ENCODE measurements at regions not wholly inside any gene's neighbourhood (a gene's known extent, or its start where the extent isn't known, plus 50 kb on each side); places are given as distances from the start of the nearest gene placed in this dataset.

DNA sequence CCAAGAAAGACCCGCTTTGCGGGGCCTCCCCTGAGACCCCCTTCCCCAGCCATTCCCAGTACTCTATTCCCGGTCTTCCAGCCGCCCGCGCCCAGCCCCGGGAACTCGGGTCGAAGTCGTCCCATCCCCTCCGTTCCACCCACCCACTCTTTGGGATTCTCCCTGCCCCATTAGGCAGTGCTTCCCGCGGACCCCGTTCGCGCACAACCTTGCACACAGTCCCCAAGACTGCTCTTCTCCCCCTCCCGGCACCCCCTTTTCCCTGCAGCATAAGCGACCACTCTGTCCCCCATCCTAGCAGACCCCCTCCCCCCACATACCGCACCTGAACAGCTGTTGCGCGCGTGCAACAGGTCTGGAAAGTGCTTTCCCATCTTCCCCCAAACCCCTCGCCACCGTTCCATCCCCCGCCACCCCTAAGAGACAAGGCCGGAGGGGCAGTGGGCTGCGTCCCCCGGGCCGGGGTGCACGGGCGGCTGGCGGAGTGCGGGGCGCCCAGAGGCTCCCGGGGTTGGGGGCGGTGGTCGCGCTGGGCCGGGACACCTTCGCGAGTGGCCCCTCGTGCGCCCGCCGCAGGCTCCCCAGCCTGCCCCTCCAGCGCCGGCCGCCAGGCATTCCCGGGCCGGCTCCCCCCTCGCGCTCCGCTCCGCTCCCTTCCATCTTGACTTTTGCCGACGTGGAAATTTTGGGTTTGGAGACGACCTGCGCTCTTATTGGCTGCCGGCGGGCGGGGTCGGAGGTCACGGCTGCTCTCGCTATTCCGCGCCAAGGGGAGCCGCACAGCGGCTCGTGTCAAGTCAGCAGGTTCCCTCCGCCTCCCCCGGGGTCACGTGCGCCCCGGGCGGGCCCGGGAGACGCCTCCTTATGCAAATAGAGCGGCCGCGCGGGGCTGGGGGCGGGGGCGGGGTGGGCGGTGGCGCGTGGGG lies 201.2 kb upstream of the NFE2L3 start:
- H3K27me3 ChIP-seq, result peaks cover 0 to 21% of the 10 kb centered on the region in 2 donors
- no peaks in the 10 kb centered on the region for H3K36me3 ChIP-seq
- TF ChIP-seq POLR2A (IDR thresholded peaks at IDR 0.05) (peak in 1 of 2 donors; percentile 10), EP300 (IDR thresholded peaks at IDR 0.05) (no peak), CTCF (IDR thresholded peaks at IDR 0.05) (peak in 1 of 5 experiments; percentile 23)
- 1% methylated on average over 51 to 67 of the region's 86 CpGs for WGBS, 2 donors
- peak; percentile 69 to 74 for DNase-seq (ENCODE audit: low spot score in 2 of 2)
- peak overlapping the region; percentile 54 to 83 (median 61) for H3K4me3 ChIP-seq
- no peaks in the 10 kb centered on the region for H3K9me3 ChIP-seq
- peaks cover 0 to 18% (median 13%) of the 10 kb centered on the region in 4 donors for H3K4me1 ChIP-seq
- peak overlapping the region in 2 of 4 donors; percentile 64 to 68 for H3K27ac ChIP-seq

DNA sequence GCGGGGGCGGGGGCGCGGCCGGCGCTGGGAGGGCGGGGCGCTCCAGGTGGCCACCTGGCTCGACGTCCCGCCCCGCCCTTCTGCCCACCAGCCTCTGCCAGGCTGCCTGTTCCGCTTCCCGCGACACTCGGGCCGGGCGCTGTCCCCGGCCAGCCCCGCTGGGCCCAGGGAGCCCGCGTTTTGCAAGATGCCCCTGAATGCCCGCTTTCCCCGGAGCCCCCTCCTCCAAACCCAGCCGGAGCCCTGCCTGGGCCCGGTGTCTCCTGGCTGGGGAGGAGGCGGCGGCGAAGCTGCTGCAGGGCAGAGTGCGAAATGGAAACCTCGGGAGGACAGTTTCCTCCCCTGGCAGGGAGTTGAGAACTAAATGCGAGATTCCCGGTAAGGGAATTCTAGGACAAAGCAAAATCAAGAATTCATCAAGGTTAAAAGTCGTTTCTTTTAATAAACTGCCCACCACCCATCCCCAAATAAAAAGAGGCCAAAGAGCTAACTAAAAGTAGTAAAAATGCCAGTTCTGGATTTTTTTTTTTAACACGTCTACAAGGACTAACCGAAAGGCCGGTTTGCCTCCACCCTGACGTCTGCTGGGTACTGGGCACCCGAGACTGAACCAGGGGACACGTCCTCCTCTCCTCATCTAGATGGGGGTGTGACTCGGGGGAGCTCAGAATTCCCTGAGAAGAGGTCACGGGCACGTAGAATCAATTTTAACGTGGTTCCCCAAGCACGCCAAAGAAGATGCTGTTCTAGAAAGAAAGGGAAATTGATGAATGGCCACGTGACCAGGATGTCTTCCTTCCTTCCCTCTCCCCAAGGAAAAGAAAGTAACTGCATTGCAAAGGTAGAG lies 200.4 kb upstream of the NFE2L3 start:
- DNase-seq (ENCODE audit: low spot score in 2 of 2), result no peak
- H3K27ac ChIP-seq, result peak overlapping the region in 3 of 4 donors; percentile 66 to 78 (median 68)

GRCh38 chr7:25952261-25953057 lies 199.5 kb upstream of the NFE2L3 start:
- H3K9me3 ChIP-seq, result no peaks in the 10 kb centered on the region
- H3K4me3 ChIP-seq, result peak overlapping the region in 1 of 4 donors; percentile 83
- no peak for TF ChIP-seq CTCF (IDR thresholded peaks at IDR 0.05)
- TF ChIP-seq EP300 (IDR thresholded peaks at IDR 0.05), result no peak
- no peak for TF ChIP-seq POLR2A (IDR thresholded peaks at IDR 0.05)
- peak overlapping the region in 2 of 4 donors; percentile 66 to 78 for H3K27ac ChIP-seq
- 40 to 56% methylated on average over 19 of the region's 19 CpGs for WGBS, 2 donors
- H3K36me3 ChIP-seq, result no peaks in the 10 kb centered on the region
- peaks cover 0 to 21% of the 10 kb centered on the region in 2 donors for H3K27me3 ChIP-seq
- DNase-seq (ENCODE audit: low spot score in 2 of 2), result no peak
- H3K4me1 ChIP-seq, result peaks cover 0 to 18% (median 13%) of the 10 kb centered on the region in 4 donors

More for the DNA sequence above, 200.4 kb upstream of the NFE2L3 start:
- WGBS, 2 donors, result 11 to 14% methylated on average over 21 to 23 of the region's 46 CpGs
- Histone ChIP-seq H3K4me1 (peaks cover 0 to 18% (median 13%) of the 10 kb centered on the region in 4 donors), H3K27me3 (peaks cover 0 to 21% of the 10 kb centered on the region in 2 donors), H3K36me3 (no peaks in the 10 kb centered on the region), H3K9me3 (no peaks in the 10 kb centered on the region), H3K4me3 (peak overlapping the region; percentile 49 to 83 (median 61))
- TF ChIP-seq EP300 (IDR thresholded peaks at IDR 0.05) (no peak), CTCF (IDR thresholded peaks at IDR 0.05) (no peak), POLR2A (IDR thresholded peaks at IDR 0.05) (no peak)

DNA sequence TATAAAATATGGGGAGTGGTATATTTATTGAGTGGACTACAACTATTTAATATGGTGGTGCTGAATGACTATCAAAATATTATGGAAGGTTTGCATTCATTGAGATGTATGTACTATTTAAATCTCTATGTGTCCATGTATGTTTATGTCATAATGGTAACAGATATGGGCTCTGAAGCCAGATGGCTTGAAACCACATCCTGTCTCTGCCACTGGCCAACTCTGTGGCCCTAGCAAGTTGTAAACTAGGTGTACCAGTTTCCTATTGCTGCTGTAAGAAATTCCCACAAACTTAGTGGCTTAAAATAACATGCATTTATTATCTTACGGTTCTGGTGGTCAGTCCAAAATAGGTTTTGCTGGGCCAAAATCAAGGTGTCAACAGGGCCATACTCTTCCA lies 198.1 kb upstream of the NFE2L3 start:
- H3K4me3 ChIP-seq, result no peak overlapping the region
- H3K9me3 ChIP-seq, result no peaks in the 10 kb centered on the region
- DNase-seq (ENCODE audit: low spot score in 2 of 2), result no peak
- H3K36me3 ChIP-seq, result no peaks in the 10 kb centered on the region
- H3K27ac ChIP-seq, result no peak overlapping the region
- H3K4me1 ChIP-seq, result peaks cover 0 to 18% (median 13%) of the 10 kb centered on the region in 4 donors
- WGBS, 2 donors, result 88 to 94% methylated on average over 1 of the region's 1 CpG
- TF ChIP-seq EP300 (IDR thresholded peaks at IDR 0.05) (no peak), POLR2A (IDR thresholded peaks at IDR 0.05) (no peak), CTCF (IDR thresholded peaks at IDR 0.05) (no peak)
- H3K27me3 ChIP-seq, result peaks cover 0 to 18% of the 10 kb centered on the region in 2 donors
